SU-DHL-6 (cell line): ENCODE measurements at regions not wholly inside any gene's neighbourhood (a gene's known extent, or its start where the extent isn't known, plus 50 kb on each side); places are given as distances from the start of the nearest gene placed in this dataset.

Experiments used
- H2AFZ ChIP-seq: fragments of 200-600 bp; sonication (generic); 2 replicates; pipeline ENCODE4 v1.6.1; 2014; ENCODE audit warnings: low read depth, mild to moderate bottlenecking, moderate library complexity, mixed read lengths, antibody characterized with exemption, low read length; ENCODE audit not compliant: severe bottlenecking
- H3F3A ChIP-seq: fragments of 200-600 bp; shearing (Covaris generic); 2 replicates; pipeline ENCODE4 v1.6.0; 2016; ENCODE audit warnings: antibody characterized with exemption, mild to moderate bottlenecking; ENCODE audit not compliant: insufficient read depth
- H3K27ac ChIP-seq: fragments of 200-600 bp; sonication (generic); 2 replicates; pipeline ENCODE4 v1.5.1; 2016; ENCODE audit warnings: low read depth, mild to moderate bottlenecking, low read length, moderate library complexity, mixed read lengths
- H3K27me3 ChIP-seq: fragments of 200-600 bp; sonication (generic), shearing (Covaris generic); 2 replicates; pipeline ENCODE4 v1.6.0; 2014; ENCODE audit warnings: mild to moderate bottlenecking, low read length
- H3K36me3 ChIP-seq: fragments of 200-600 bp; sonication (generic); 2 replicates; pipeline ENCODE4 v1.6.1; 2014; ENCODE audit warnings: mild to moderate bottlenecking, low read length, mixed read lengths
- H3K4me2 ChIP-seq: fragments of 300-600, 200-600 bp; shearing (Covaris generic), sonication (generic); 2 replicates; pipeline ENCODE4 v1.6.0; 2014; ENCODE audit warnings: low read length, low read depth, mild to moderate bottlenecking; ENCODE audit not compliant: poor library complexity, severe bottlenecking
- H3K4me3 ChIP-seq: fragments of 200-600 bp; sonication (generic); 2 replicates; pipeline ENCODE4 v1.5.1; 2014; ENCODE audit warnings: antibody characterized with exemption, low read length, mild to moderate bottlenecking, mixed read lengths; ENCODE audit not compliant: insufficient read depth, poor library complexity, severe bottlenecking
- H3K79me2 ChIP-seq: fragments of 200-600 bp; sonication (generic); 2 replicates; pipeline ENCODE4 v1.6.1; 2014; ENCODE audit warnings: mild to moderate bottlenecking, low read length, moderate library complexity; ENCODE audit not compliant: insufficient read depth
- H3K9ac ChIP-seq: fragments of 200-600 bp; sonication (generic); 2 replicates; pipeline ENCODE4 v1.7.0; 2014; ENCODE audit warnings: mild to moderate bottlenecking, low read length
- H3K9me2 ChIP-seq: fragments of 200-600 bp; sonication (generic); replicated peaks from 2 replicates; pipeline ENCODE4 v1.6.1; 2014; ENCODE audit warnings: low read length; ENCODE audit not compliant: insufficient read depth
- H3K9me3 ChIP-seq: fragments of 200-600 bp; sonication (generic); 2 replicates; pipeline ENCODE4 v1.6.1; 2014; ENCODE audit warnings: low read length, mixed read lengths; ENCODE audit not compliant: insufficient read depth
- H4K20me1 ChIP-seq: fragments of 200-600 bp; sonication (generic); 2 replicates; pipeline ENCODE4 v1.6.1; 2014; ENCODE audit warnings: low read depth, mild to moderate bottlenecking, antibody characterized with exemption, low read length, moderate library complexity, mixed read lengths
- CTCF ChIP-seq: fragments of 200-600 bp; sonication (generic); IDR thresholded peaks from one replicate; pipeline ENCODE4 v1.5.1; 2017; ENCODE audit warnings: antibody characterized with exemption, mild to moderate bottlenecking, low read length, moderate library complexity; ENCODE audit not compliant: insufficient read depth, poor library complexity, severe bottlenecking
- EZH2phosphoT487 ChIP-seq: fragments of 200-600 bp; sonication (generic), shearing (Covaris generic); conservative IDR thresholded peaks from 2 replicates; pipeline ENCODE4 v1.6.1; 2018; ENCODE audit warnings: mild to moderate bottlenecking, antibody characterized with exemption, low read length, moderate library complexity, mixed read lengths

- H3K4me3 ChIP-seq: no peak overlapping the region
- no peaks in the 10 kb centered on the region for H3K27me3 ChIP-seq
- no peaks in the 10 kb centered on the region for H3F3A ChIP-seq
- H3K9me3 ChIP-seq: no peaks in the 10 kb centered on the region
- no peak for TF ChIP-seq EZH2phosphoT487
- TF ChIP-seq CTCF: no peak
- H3K9me2 ChIP-seq: no peaks in the 10 kb centered on the region
- H3K79me2 ChIP-seq: no peaks in the 10 kb centered on the region
- no peaks in the 10 kb centered on the region for H3K36me3 ChIP-seq
- no peak overlapping the region for H3K4me2 ChIP-seq
- H3K9ac ChIP-seq: no peak overlapping the region
- no peak overlapping the region for H2AFZ ChIP-seq
- no peak overlapping the region for H3K27ac ChIP-seq
- H4K20me1 ChIP-seq: no peaks in the 10 kb centered on the region
Observed at GRCh38 chr1:99365545-99365944, 101.3 kb downstream of the PLPPR4 start.

GRCh38 chr1:99369154-99369553, 104.9 kb downstream of the PLPPR4 start:
- TF ChIP-seq CTCF (no peak), EZH2phosphoT487 (no peak)
- no peak overlapping the region for H2AFZ ChIP-seq
- H3K36me3 ChIP-seq: no peaks in the 10 kb centered on the region

GRCh38 chr1:99370476-99370875, 106.2 kb downstream of the PLPPR4 start:
- H4K20me1 ChIP-seq: no peaks in the 10 kb centered on the region
- no peak for TF ChIP-seq CTCF
- TF ChIP-seq EZH2phosphoT487: no peak
- no peaks in the 10 kb centered on the region for H3K79me2 ChIP-seq
- no peak overlapping the region for H2AFZ ChIP-seq
- no peaks in the 10 kb centered on the region for H3K36me3 ChIP-seq
- H3K27ac ChIP-seq: no peak overlapping the region
- no peaks in the 10 kb centered on the region for H3K9me2 ChIP-seq
- no peaks in the 10 kb centered on the region for H3F3A ChIP-seq
- no peak overlapping the region for H3K9ac ChIP-seq
- H3K9me3 ChIP-seq: no peaks in the 10 kb centered on the region
- H3K27me3 ChIP-seq: no peaks in the 10 kb centered on the region
- H3K4me2 ChIP-seq: no peak overlapping the region
- H3K4me3 ChIP-seq: no peak overlapping the region

More at GRCh38 chr1:99369154-99369553, 104.9 kb downstream of the PLPPR4 start:
- H3K9me2 ChIP-seq: no peaks in the 10 kb centered on the region
- no peaks in the 10 kb centered on the region for H3K79me2 ChIP-seq
- H3K27me3 ChIP-seq: no peaks in the 10 kb centered on the region
- no peaks in the 10 kb centered on the region for H4K20me1 ChIP-seq
- no peak overlapping the region for H3K9ac ChIP-seq
- no peak overlapping the region for H3K4me2 ChIP-seq
- H3K4me3 ChIP-seq: no peak overlapping the region
- no peak overlapping the region for H3K27ac ChIP-seq
- no peaks in the 10 kb centered on the region for H3F3A ChIP-seq
- H3K9me3 ChIP-seq: no peaks in the 10 kb centered on the region

- Histone ChIP-seq H3K36me3 (no peaks in the 10 kb centered on the region), H3K27ac (no peak overlapping the region), H3K79me2 (no peaks in the 10 kb centered on the region), H2AFZ (no peak overlapping the region), H3K4me2 (no peak overlapping the region), H4K20me1 (no peaks in the 10 kb centered on the region), H3K4me3 (no peak overlapping the region), H3K9me2 (no peaks in the 10 kb centered on the region), H3F3A (no peaks in the 10 kb centered on the region), H3K9me3 (no peaks in the 10 kb centered on the region), H3K9ac (no peak overlapping the region), H3K27me3 (no peaks in the 10 kb centered on the region)
- TF ChIP-seq EZH2phosphoT487: no peak
- TF ChIP-seq CTCF: no peak
Observed at GRCh38 chr1:99371413-99371812, 107.1 kb downstream of the PLPPR4 start.
